ENCODE measurements at regions not wholly inside any gene's neighbourhood (a gene's known extent, or its start where the extent isn't known, plus 50 kb on each side); places are given as distances from the start of the nearest gene placed in this dataset.
A peak's percentile ranks its signal among the peaks of the same experiment; 100 is the strongest.

- DNase-seq = no peak
Observed at GRCh38 chr6:14730654-14731053, 515.2 kb upstream of the JARID2 start.

GRCh38 chr6:14731611-14732010 is 514.3 kb upstream of the JARID2 start:
- DNase-seq = no peak

- DNase-seq = no peak
Observed at GRCh38 chr6:14732226-14732843, 513.5 kb upstream of the JARID2 start.

- DNase-seq = peak; percentile 91
Observed at GRCh38 chr6:14732844-14733757, 512.8 kb upstream of the JARID2 start.

- no peak for DNase-seq
Observed at GRCh38 chr6:14734052-14734415, 511.8 kb upstream of the JARID2 start.

- DNase-seq = peak; percentile 97
Observed at GRCh38 chr6:14734416-14735340, 511.2 kb upstream of the JARID2 start.

GRCh38 chr6:14735956-14736486 is 509.8 kb upstream of the JARID2 start:
- DNase-seq = no peak

GRCh38 chr6:14736554-14736953 is 509.3 kb upstream of the JARID2 start:
- DNase-seq = no peak

GRCh38 chr6:14738497-14738896 is 507.4 kb upstream of the JARID2 start:
- DNase-seq = no peak

GRCh38 chr6:14738933-14739332 is 506.9 kb upstream of the JARID2 start:
- peak; percentile 46 for DNase-seq

GRCh38 chr6:14739827-14740226 is 506.0 kb upstream of the JARID2 start:
- DNase-seq = no peak

- DNase-seq = no peak
Observed at GRCh38 chr6:14742171-14742570, 503.7 kb upstream of the JARID2 start.

GRCh38 chr6:14742680-14743079 is 503.2 kb upstream of the JARID2 start:
- no peak for DNase-seq

GRCh38 chr6:14743144-14743473 is 502.8 kb upstream of the JARID2 start:
- no peak for DNase-seq

- peak; percentile 96 for DNase-seq
Observed at GRCh38 chr6:14743474-14744211, 502.2 kb upstream of the JARID2 start.

GRCh38 chr6:14744212-14744556 is 501.7 kb upstream of the JARID2 start:
- no peak for DNase-seq

GRCh38 chr6:14746139-14746837 is 499.6 kb upstream of the JARID2 start:
- DNase-seq = no peak

- DNase-seq = no peak
Observed at GRCh38 chr6:14747881-14748520, 497.9 kb upstream of the JARID2 start.

GRCh38 chr6:14748679-14749078 is 497.2 kb upstream of the JARID2 start:
- DNase-seq = no peak

GRCh38 chr6:14750059-14750661 is 495.7 kb upstream of the JARID2 start:
- no peak for DNase-seq

GRCh38 chr6:14751645-14752175 is 494.2 kb upstream of the JARID2 start:
- no peak for DNase-seq

Data from suppressor macrophage treated with lipopolysaccharide for 4 hours (primary cell).